ENCODE measurements at regions not wholly inside any gene's neighbourhood (a gene's known extent, or its start where the extent isn't known, plus 50 kb on each side); places are given as distances from the start of the nearest gene placed in this dataset.

GRCh38 chr3:176969066-176969465, 228.2 kb downstream of the TBL1XR1 start:
- H3K27me3 ChIP-seq, result no peaks in the 10 kb centered on the region
- intact Hi-C loops (cut with DNase I), result no loop called here
- no peaks in the 10 kb centered on the region for H3K4me1 ChIP-seq
- no peaks in the 10 kb centered on the region for H3K9me3 ChIP-seq
- no peak for DNase-seq
- H3K4me3 ChIP-seq (replicated peaks in 1 of 3), result no peak overlapping the region
- TF ChIP-seq CTCF (IDR thresholded peaks at IDR 0.05), result no peak
- no peak for TF ChIP-seq POLR2A (IDR thresholded peaks at IDR 0.05)
- no peak overlapping the region for H3K27ac ChIP-seq
- 56 to 73% methylated on average over 1 of the region's 1 CpG for WGBS, 2 donors
- no peaks in the 10 kb centered on the region for H3K36me3 ChIP-seq

DNA sequence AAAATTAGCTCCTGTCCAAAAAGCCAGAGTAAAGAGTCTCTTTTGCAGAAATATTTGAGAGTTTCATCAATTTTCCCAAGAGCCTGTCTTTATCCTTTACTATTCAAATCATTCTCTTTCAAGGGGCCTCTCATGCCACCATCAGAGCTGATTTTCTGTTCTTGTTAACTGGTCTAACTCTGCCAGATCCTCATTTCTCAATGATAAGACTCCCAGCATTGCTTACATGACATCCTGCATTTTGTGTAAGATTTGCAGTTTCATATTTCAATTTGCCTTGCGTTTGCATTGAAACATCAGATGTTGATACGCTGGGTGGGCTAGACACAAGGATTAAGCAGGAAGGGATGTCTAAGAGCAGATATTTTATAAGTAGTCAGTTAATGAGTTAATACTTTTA, 228.7 kb downstream of the TBL1XR1 start:
- TF ChIP-seq CTCF (IDR thresholded peaks at IDR 0.05) (no peak), POLR2A (IDR thresholded peaks at IDR 0.05) (no peak)
- Histone ChIP-seq H3K4me1 (no peaks in the 10 kb centered on the region), H3K27ac (no peak overlapping the region), H3K9me3 (no peaks in the 10 kb centered on the region), H3K27me3 (no peaks in the 10 kb centered on the region), H3K36me3 (no peaks in the 10 kb centered on the region), H3K4me3 (replicated peaks in 1 of 3) (no peak overlapping the region)
- intact Hi-C loops (cut with DNase I), result no loop called here
- WGBS, 2 donors, result 93 to 100% methylated on average over 2 of the region's 2 CpGs
- DNase-seq, result no peak

DNA sequence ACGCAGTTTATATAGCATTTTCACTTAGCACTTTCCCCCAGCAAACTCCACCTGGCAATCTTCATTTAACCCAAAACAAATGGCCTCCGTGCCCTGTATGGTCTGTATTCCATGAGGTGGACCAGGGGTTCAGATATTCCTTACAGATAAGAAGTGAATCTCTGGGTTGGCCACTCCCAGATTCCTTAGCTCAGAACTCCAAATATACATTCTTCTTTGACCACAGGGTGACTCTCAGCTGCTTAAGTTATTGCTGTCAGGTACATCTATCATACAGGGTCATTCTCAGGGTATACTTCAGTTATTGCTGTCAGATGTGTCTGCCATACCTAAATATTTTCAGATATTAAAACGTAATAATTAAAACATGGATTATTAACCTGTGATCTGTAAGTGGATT, 229.8 kb downstream of the TBL1XR1 start:
- Histone ChIP-seq H3K4me1 (no peaks in the 10 kb centered on the region), H3K9me3 (no peaks in the 10 kb centered on the region), H3K4me3 (replicated peaks in 1 of 3) (no peak overlapping the region), H3K27me3 (no peaks in the 10 kb centered on the region), H3K27ac (no peak overlapping the region), H3K36me3 (no peaks in the 10 kb centered on the region)
- WGBS, 2 donors, result 91 to 96% methylated on average over 3 of the region's 3 CpGs
- TF ChIP-seq CTCF (IDR thresholded peaks at IDR 0.05) (no peak), POLR2A (IDR thresholded peaks at IDR 0.05) (no peak)
- DNase-seq, result no peak
- intact Hi-C loops (cut with DNase I), result no loop called here

DNA sequence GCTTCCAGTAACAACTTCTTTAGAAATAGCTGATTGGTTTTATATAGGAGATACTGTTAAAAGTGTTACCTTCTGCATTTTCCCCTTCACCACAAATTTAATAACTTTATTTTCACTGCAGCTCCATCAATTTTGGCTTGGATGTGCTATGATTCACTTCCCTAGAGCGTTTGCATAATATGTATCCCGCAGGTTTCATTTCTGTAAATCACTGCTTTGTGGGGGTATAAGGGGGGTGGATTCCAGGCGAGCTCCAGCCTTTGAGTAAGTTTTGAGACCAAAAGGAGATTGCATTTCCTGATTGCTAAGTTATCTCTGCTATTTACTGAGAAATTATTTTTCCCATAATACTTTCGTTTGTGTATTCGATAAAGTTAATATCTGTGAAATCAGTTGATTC, 232.6 kb downstream of the TBL1XR1 start:
- intact Hi-C loops (cut with DNase I), result no loop called here
- Histone ChIP-seq H3K27me3 (no peaks in the 10 kb centered on the region), H3K27ac (no peak overlapping the region), H3K4me3 (replicated peaks in 1 of 3) (no peak overlapping the region), H3K4me1 (no peaks in the 10 kb centered on the region), H3K9me3 (no peaks in the 10 kb centered on the region), H3K36me3 (no peaks in the 10 kb centered on the region)
- 90 to 92% methylated on average over 5 of the region's 5 CpGs for WGBS, 2 donors
- DNase-seq, result no peak
- no peak for TF ChIP-seq CTCF (IDR thresholded peaks at IDR 0.05)
- TF ChIP-seq POLR2A (IDR thresholded peaks at IDR 0.05), result no peak

DNA sequence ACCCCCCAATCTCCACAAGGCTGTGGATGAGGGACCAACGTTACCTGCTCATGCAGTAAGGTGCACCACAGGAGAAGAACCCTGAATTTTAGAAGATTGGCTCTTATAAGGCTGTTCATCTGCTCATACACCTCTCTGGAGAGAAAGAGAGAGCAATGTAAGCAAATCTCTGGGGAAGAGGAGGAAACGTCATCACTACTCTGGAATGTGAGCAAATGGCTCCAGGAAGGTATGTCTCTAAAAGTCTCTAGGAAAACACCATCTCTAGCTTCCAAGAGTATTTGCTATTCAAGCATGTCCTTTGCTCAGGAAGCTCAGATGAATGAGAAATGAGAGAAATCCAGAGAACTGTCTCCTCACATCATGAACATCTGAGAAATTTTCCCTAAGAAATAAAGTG, 235.4 kb downstream of the TBL1XR1 start:
- intact Hi-C loops (cut with DNase I), result no loop called here
- no peaks in the 10 kb centered on the region for H3K9me3 ChIP-seq
- TF ChIP-seq POLR2A (IDR thresholded peaks at IDR 0.05), result no peak
- no peak for TF ChIP-seq CTCF (IDR thresholded peaks at IDR 0.05)
- no peak overlapping the region for H3K27ac ChIP-seq
- no peak overlapping the region for H3K4me3 ChIP-seq (replicated peaks in 1 of 3)
- H3K36me3 ChIP-seq, result no peaks in the 10 kb centered on the region
- no peak for DNase-seq
- H3K27me3 ChIP-seq, result no peaks in the 10 kb centered on the region
- H3K4me1 ChIP-seq, result no peaks in the 10 kb centered on the region
- 69 to 79% methylated on average over 2 of the region's 2 CpGs for WGBS, 2 donors

All from thyroid gland (tissue), 4 donors.